Stimulated activated naive B cell treated with anti-CD40 and anti-IgM and Interleukin-4, amounts not matched to agents 10 μg/mL and 1 μg/mL and 100 μg/mL, for 72 hours (primary cell): ENCODE measurements at regions not wholly inside any gene's neighbourhood (a gene's known extent, or its start where the extent isn't known, plus 50 kb on each side); places are given as distances from the start of the nearest gene placed in this dataset.

ENCODE experiments used
- ATAC-seq, 2 donors: fragments of 150-1000 bp; cut with Tn5 transposase; replicated peaks; 2 replicates each; pipeline ENCODE4 v1.10.0; 2021; ENCODE audit warnings: moderate library complexity in 1 of 2
- DNase-seq: peaks from one replicate; pipeline ENCODE4 v3.0.0; 2021
- H3K27ac Mint-ChIP-seq: one replicate; pipeline ENCODE4 v1.8.0; 2022; ENCODE audit warnings: mild to moderate bottlenecking, mixed read lengths
- H3K27me3 Mint-ChIP-seq, 2 donors: one replicate each; pipeline ENCODE4 v1.8.0; 2022; ENCODE audit warnings: mixed read lengths in 2 of 2
- H3K36me3 Mint-ChIP-seq, 2 donors: one replicate each; pipeline ENCODE4 v1.8.0; 2022; ENCODE audit warnings: mixed read lengths in 2 of 2, mild to moderate bottlenecking in 1 of 2
- H3K4me1 Mint-ChIP-seq, 2 donors: one replicate each; pipeline ENCODE4 v1.8.0; 2022; ENCODE audit warnings: mixed read lengths in 2 of 2, mild to moderate bottlenecking in 1 of 2
- H3K4me3 Mint-ChIP-seq, 2 donors: one replicate each; pipeline ENCODE4 v1.8.0; 2022; ENCODE audit warnings: mild to moderate bottlenecking in 2 of 2, mixed read lengths in 2 of 2, moderate library complexity in 1 of 2
- H3K9me3 Mint-ChIP-seq, 2 donors: one replicate each; pipeline ENCODE4 v1.8.0; 2022; ENCODE audit warnings: mixed read lengths in 2 of 2, mild to moderate bottlenecking in 1 of 2

DNA sequence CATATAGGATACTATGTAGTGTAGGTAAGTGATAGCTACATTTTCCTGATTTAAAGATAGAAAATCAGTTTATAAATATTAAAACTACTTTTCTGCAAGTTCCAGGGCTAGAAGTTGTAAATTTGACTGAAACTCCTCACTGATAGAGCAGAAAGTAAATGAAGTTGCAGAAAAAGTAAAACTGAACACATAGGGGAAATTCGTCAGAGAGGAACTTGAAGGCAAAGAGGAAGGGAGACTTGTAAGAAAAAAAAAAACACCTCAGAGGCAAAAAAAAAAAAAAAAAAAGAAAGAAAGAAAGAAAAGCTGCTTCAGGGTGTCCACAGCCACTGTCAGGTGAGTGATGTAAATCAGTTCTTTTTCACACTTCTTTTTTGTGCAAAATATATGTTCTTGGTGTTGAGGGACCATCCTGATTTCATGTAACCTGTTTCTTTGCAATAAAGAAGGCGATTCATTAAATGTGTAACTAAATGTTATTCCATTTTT lies 336.2 kb upstream of the ZNF462 start:
- DNase-seq (no peak), ATAC-seq (no peak)
- Mint-ChIP-seq H3K27ac (no peak overlapping the region), H3K36me3 (no peaks in the 10 kb centered on the region), H3K4me3 (no peak overlapping the region), H3K9me3 (peaks cover 8 to 10% of the 10 kb centered on the region in 2 donors), H3K27me3 (no peaks in the 10 kb centered on the region), H3K4me1 (peaks cover 0 to 5% of the 10 kb centered on the region in 2 donors)

DNA sequence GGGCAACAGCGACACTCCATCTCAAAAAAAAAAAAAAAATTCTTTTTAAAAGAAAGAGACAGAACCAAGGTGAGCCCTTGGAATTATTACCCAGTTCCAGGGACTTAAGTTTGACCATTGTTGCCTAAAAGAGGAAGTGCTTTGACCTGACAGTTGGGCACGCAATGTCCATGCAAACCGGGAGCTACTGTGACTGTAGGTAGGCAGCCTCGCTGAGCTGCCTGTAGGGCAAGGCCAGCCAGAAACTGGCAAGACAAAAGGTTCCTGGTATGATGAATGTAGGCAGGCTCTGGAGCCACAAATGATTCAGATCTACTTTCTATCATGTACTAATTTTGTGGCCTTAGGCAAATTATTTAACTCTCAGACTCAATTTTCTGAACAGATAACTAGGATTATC lies 334.8 kb upstream of the ZNF462 start:
- no peaks in the 10 kb centered on the region for H3K27me3 Mint-ChIP-seq
- no peak for DNase-seq
- H3K27ac Mint-ChIP-seq: no peak overlapping the region
- H3K4me1 Mint-ChIP-seq: peaks cover 0 to 5% of the 10 kb centered on the region in 2 donors
- ATAC-seq: no peak
- H3K4me3 Mint-ChIP-seq: no peak overlapping the region
- H3K9me3 Mint-ChIP-seq: peaks cover 3 to 4% of the 10 kb centered on the region in 2 donors
- no peaks in the 10 kb centered on the region for H3K36me3 Mint-ChIP-seq

DNA sequence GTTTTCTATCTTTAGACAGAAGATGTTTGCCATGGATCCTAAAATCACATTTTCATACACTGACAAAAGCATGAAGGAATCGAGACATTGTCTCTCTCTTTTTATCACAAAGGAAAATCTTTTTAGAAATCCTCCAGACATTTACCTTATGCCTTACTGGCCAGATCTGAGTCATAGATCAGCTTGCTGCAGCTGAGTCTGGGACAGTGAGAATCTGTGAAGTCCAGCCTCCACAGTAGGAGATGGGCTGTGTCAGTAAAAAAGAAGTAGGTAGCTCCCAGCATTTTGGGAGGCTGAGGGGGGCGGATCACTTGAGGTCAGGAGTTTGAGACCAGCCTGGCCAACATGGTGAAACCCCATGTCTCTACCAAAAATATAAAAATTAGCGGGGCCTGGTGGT lies 333.4 kb upstream of the ZNF462 start:
- H3K27ac Mint-ChIP-seq: no peak overlapping the region
- H3K27me3 Mint-ChIP-seq: no peaks in the 10 kb centered on the region
- no peak overlapping the region for H3K4me3 Mint-ChIP-seq
- H3K36me3 Mint-ChIP-seq: no peaks in the 10 kb centered on the region
- ATAC-seq (no peak), DNase-seq (no peak)
- peaks cover 0 to 5% of the 10 kb centered on the region in 2 donors for H3K4me1 Mint-ChIP-seq
- no peaks in the 10 kb centered on the region for H3K9me3 Mint-ChIP-seq

DNA sequence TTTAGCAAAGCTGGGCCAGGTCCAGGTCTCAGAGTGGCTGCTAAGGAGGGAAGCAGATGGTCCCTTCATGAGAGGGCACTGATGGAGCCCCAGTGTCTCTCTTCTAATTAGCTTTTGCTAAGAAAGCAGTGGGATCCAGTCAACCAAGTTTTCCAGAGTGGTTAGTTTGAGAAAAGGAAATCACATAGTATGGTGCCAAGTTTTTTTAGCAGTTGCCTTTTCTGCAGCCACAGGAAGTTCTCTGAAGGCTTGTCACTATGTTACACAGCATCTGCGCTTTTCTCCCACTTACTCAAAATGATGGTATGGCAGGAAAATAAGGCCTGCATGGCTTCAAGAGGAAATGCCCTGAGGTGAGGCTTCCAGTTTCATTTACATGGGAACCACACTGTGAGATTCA lies 331.5 kb upstream of the ZNF462 start:
- Mint-ChIP-seq H3K36me3 (no peaks in the 10 kb centered on the region), H3K4me3 (no peak overlapping the region), H3K27me3 (no peaks in the 10 kb centered on the region), H3K27ac (no peak overlapping the region), H3K4me1 (peaks cover 0 to 5% of the 10 kb centered on the region in 2 donors), H3K9me3 (peaks cover 0 to 2% of the 10 kb centered on the region in 2 donors)
- DNase-seq (no peak), ATAC-seq (no peak)

DNA sequence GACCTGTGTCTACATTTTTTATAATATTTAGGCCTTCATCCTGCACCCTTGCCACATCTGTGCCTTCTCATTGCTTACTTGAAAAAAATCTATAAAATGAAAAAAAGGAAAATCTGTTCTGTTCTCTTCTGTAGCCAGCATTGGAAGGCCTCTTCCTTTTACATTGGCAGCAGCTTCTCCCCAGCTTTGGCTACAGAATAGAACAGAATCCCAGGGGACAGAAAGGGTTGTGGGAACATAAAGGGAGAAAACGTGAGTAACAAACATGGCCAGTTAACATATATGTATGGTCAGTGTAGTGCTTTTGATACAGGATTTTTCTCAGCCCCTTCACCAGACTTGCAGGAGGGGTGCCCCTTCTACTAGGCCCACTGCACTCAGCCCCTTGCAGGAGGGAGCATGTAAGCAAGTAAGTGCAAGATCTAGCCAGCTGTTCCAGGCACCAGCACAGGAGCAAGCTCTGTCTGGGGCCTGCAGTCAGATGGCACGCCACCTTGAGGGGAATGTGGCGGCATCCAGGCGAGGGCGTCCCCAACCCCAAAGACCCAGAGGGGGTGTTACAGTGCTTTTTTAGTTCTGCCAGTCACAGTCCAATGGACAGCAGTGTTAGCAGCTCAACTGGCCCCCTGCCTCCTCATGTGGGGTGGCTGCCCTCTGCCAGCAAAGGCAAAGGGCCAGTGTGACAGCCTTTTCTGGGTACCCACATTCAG lies 330.5 kb upstream of the ZNF462 start:
- ATAC-seq (no peak), DNase-seq (no peak)
- H3K27ac Mint-ChIP-seq: no peak overlapping the region
- H3K4me1 Mint-ChIP-seq: peaks cover 0 to 2% of the 10 kb centered on the region in 2 donors
- no peaks in the 10 kb centered on the region for H3K36me3 Mint-ChIP-seq
- H3K27me3 Mint-ChIP-seq: no peaks in the 10 kb centered on the region
- H3K4me3 Mint-ChIP-seq: no peak overlapping the region
- H3K9me3 Mint-ChIP-seq: peaks cover 0 to 3% of the 10 kb centered on the region in 2 donors

DNA sequence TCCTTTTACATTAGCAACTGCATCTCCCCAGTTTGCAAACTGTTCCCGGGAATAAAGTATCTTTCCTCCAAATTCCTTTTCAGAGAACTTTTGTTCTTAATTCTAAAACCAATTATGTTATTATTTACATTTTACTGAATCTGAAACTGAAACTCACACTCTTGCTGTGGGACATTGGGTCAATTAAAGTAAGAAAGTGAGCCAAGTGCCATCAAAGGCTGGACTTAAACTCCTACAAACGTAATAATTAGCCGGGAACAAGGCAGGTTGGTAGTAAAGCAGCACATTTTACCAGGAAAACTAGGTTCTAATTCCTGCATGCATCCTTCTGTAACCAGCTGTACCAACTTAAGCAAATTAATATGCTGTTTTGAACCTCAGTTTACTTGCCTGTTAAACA lies 328.2 kb upstream of the ZNF462 start:
- Mint-ChIP-seq H3K9me3 (peaks cover 1 to 3% of the 10 kb centered on the region in 2 donors), H3K36me3 (no peaks in the 10 kb centered on the region), H3K27ac (no peak overlapping the region), H3K4me1 (no peaks in the 10 kb centered on the region), H3K4me3 (no peak overlapping the region), H3K27me3 (no peaks in the 10 kb centered on the region)
- ATAC-seq (no peak), DNase-seq (no peak)

DNA sequence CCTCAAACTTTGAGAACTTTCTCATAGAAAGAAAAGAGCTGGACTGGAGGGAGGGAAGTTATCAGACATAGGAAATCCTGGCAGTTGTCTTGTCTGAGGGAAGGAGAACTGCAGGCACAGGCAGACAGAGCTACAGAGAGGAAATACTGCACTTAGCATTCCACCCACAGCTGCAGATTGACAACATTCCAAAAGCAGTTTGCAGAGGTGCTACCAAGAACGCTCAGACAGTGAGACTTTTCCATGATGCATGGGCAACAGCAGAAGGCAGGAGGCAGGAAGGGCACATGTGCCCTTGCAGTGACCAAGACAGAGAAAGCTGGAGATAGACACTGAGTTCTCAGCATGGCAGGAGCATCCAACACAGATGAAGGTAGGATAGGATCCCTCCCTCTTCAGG lies 327.5 kb upstream of the ZNF462 start:
- Mint-ChIP-seq H3K27me3 (no peaks in the 10 kb centered on the region), H3K4me1 (no peaks in the 10 kb centered on the region), H3K36me3 (no peaks in the 10 kb centered on the region), H3K4me3 (no peak overlapping the region), H3K9me3 (peaks cover 1 to 3% of the 10 kb centered on the region in 2 donors), H3K27ac (no peak overlapping the region)
- DNase-seq: no peak
- ATAC-seq: no peak

DNA sequence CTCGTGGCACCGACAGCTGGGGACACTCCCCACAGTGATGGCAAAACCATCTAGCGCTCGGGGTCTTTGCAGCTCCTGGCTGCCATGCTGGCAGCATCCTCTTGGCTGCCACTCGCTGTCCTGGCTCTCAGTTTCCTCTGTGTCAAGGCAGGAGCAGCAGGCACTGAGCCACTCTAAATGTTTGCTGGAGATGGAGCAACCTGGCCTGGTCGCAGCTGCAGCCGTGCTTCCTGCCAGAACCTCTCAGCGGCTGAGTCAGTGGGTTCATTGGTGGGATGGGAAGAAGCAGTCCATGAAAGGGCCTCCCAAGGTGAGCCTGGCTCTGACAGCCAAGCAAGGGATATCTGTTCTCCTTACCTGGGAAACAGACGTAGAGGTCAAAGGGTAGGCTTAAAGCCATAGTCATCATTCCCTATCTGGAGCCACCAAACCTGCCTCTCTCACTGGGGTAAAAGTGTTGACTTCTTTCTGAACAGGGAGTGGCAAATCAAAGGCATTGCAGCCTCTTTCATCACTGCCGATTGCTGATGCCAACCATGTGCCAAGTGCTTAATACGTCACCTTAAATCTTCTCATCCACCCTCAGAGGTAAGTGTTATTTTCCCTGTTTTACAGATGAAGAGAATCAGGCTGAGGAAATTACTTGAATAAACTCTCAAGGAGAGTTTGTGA lies 304.8 kb upstream of the ZNF462 start:
- H3K4me3 Mint-ChIP-seq: no peak overlapping the region
- H3K27me3 Mint-ChIP-seq: no peaks in the 10 kb centered on the region
- ATAC-seq: no peak
- DNase-seq: no peak
- H3K4me1 Mint-ChIP-seq: no peaks in the 10 kb centered on the region
- H3K27ac Mint-ChIP-seq: no peak overlapping the region
- peaks cover 6% of the 10 kb centered on the region in 2 donors for H3K9me3 Mint-ChIP-seq
- H3K36me3 Mint-ChIP-seq: no peaks in the 10 kb centered on the region

DNA sequence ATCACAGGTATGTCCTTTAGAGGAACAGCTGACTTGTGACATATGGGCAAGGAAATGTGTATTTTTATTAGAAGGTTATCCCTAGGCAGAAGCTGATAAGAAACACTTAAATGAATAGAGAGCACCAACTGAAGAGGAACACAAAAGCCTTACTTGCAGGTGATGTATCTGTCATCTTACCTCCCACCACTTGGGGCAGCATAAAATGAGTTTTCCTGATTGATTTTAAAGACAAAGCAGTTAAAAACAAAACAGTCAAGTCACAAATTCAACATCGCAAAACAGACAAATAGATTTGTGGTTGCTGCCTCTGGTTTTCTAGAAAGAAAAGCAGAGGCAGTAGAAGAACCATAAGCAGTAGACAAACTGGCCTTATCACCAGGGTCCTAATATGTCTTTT lies 302.4 kb upstream of the ZNF462 start:
- Mint-ChIP-seq H3K9me3 (no peaks in the 10 kb centered on the region), H3K27me3 (no peaks in the 10 kb centered on the region), H3K36me3 (no peaks in the 10 kb centered on the region), H3K4me1 (no peaks in the 10 kb centered on the region), H3K4me3 (no peak overlapping the region), H3K27ac (no peak overlapping the region)
- DNase-seq (no peak), ATAC-seq (no peak)

DNA sequence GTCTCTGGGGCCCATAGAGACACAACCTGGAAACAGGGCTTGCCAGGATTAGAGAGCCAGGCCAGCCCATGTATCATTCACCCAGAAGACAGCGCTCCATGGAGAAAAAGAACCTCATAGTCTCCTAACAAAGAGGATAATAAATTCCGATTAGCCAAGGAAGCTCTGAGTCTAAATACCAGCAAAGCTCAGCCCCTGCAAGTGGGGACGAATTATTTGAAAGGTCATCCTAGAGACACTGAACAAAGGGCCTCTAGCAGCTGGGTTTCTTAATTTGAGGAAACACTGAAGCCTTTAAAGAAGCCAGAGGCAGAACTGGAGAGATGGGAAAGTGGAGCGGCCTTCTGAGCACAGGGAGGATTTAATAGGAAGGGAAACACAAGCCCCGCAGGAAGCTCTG lies 287.1 kb upstream of the ZNF462 start:
- Mint-ChIP-seq H3K27me3 (no peaks in the 10 kb centered on the region), H3K27ac (no peak overlapping the region), H3K4me1 (no peaks in the 10 kb centered on the region), H3K36me3 (no peaks in the 10 kb centered on the region), H3K4me3 (no peak overlapping the region), H3K9me3 (peaks cover 5 to 23% of the 10 kb centered on the region in 2 donors)
- DNase-seq (no peak), ATAC-seq (no peak)

DNA sequence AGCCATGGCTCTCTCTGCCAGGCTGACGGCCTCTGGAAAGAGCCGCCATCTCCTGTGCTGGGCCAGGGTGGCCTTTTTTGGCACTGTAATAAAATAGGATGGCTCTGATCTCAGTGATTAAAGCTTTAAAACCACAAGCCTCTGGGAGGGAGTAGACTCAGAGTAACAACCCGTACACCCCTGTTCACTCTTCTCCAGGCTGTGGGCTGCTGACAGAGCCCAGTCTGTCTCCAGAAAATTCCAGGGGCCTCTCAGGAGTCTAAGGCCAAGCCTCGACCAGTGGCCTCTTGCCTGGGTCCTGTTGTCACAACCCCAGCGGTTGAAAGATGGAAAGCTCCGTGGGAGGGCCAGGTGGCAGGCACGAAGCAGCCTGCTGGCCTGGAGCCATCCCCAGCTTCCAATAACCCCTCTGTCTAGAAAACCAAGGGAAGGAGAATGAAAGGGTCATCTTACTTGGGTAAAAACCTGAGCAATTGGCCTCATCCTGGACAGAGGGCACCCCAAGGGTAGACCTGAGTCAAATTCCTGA lies 286.7 kb upstream of the ZNF462 start:
- peaks cover 5 to 20% of the 10 kb centered on the region in 2 donors for H3K9me3 Mint-ChIP-seq
- H3K27ac Mint-ChIP-seq: no peak overlapping the region
- no peak for ATAC-seq
- H3K36me3 Mint-ChIP-seq: no peaks in the 10 kb centered on the region
- H3K4me1 Mint-ChIP-seq: no peaks in the 10 kb centered on the region
- no peak overlapping the region for H3K4me3 Mint-ChIP-seq
- DNase-seq: no peak
- no peaks in the 10 kb centered on the region for H3K27me3 Mint-ChIP-seq

DNA sequence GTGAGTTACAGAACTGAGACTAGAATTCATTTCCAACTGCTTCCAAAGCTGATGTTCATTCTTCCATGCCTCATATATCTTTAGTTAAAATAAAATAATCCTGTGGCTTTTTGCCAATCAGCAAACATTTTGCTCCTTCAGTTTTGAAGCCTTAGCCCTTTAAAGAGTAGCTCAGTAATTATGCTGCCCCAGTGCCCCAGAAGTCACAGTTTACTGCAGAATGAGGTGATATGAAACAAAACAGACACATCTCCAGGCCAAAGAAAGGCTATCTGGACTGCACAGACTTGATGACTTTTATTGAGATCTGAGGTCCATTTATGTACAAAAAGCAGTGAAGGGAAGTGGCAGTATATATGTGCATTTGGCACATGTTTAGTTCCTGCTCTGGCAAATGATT lies 285.8 kb upstream of the ZNF462 start:
- Mint-ChIP-seq H3K4me1 (no peaks in the 10 kb centered on the region), H3K4me3 (no peak overlapping the region), H3K27ac (no peak overlapping the region), H3K27me3 (no peaks in the 10 kb centered on the region), H3K9me3 (peaks cover 8 to 19% of the 10 kb centered on the region in 2 donors), H3K36me3 (no peaks in the 10 kb centered on the region)
- DNase-seq (no peak), ATAC-seq (no peak)

DNA sequence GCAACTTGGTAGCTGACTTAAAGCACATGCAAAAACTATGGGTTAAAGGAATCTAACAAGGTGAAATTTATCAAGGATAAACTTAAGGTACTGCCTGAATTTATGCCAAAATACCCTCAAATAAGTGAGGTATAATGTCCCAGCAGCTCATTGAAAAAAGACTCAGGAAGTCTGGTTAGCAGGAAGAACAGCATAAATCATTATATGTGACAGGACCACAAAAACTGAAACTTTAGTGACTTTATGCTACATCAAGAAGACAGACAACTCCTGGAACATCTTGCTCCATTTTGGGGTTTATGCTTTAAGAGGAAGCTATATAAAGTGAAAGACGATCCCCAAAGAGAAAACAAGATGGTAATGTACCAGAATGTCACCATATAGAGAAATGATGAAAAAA lies 282.4 kb upstream of the ZNF462 start:
- no peak for DNase-seq
- Mint-ChIP-seq H3K9me3 (peaks cover 5 to 14% of the 10 kb centered on the region in 2 donors), H3K27ac (no peak overlapping the region), H3K4me1 (no peaks in the 10 kb centered on the region), H3K36me3 (no peaks in the 10 kb centered on the region), H3K4me3 (no peak overlapping the region), H3K27me3 (no peaks in the 10 kb centered on the region)
- ATAC-seq: no peak

DNA sequence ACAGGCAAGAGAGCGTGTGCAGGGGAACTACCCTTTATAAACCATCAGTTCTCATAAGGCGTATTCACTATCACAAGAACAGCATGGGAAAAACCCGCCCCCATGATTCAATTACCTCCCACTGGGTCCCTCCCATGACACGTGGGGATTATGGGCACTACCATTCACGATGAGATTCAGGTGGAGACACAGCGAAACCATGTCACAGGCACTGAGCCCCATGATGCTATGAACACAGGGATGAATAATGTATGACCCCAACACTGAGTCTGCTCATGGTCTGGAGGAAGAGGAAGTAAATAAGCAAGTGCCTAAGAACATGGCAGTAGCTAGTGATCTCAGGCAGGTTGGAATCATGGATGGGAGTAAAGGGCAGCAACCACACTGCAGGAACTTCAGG lies 281.0 kb upstream of the ZNF462 start:
- H3K36me3 Mint-ChIP-seq: no peaks in the 10 kb centered on the region
- ATAC-seq (no peak), DNase-seq (no peak)
- no peak overlapping the region for H3K4me3 Mint-ChIP-seq
- no peaks in the 10 kb centered on the region for H3K4me1 Mint-ChIP-seq
- H3K27me3 Mint-ChIP-seq: no peaks in the 10 kb centered on the region
- H3K9me3 Mint-ChIP-seq: peaks cover 5 to 8% of the 10 kb centered on the region in 2 donors
- no peak overlapping the region for H3K27ac Mint-ChIP-seq

DNA sequence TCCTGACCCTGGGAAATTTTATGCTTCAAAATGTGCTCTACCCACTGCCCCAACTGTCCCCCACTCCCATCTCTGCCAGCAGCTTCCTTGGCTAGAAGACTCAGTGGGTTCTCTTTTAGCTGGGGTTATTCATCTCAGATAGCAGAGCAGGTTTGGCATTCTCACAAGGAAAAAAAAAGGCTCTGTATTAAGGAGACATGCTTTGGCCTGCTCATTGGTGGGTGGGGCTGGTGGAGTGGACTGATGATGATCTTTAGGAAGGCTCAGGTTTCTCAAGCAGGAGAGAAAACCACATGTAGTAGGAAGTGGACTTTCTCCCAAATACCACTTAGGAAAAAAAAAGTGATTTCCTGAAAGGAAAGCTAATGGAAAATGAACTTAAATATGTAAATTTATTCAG lies 279.2 kb upstream of the ZNF462 start:
- no peaks in the 10 kb centered on the region for H3K36me3 Mint-ChIP-seq
- H3K27ac Mint-ChIP-seq: no peak overlapping the region
- DNase-seq (no peak), ATAC-seq (no peak)
- no peaks in the 10 kb centered on the region for H3K27me3 Mint-ChIP-seq
- no peak overlapping the region for H3K4me3 Mint-ChIP-seq
- no peaks in the 10 kb centered on the region for H3K4me1 Mint-ChIP-seq
- H3K9me3 Mint-ChIP-seq: peaks cover 5 to 8% of the 10 kb centered on the region in 2 donors
